NCI-H2029 (cell line): ENCODE measurements at regions not wholly inside any gene's neighbourhood (a gene's known extent, or its start where the extent isn't known, plus 50 kb on each side); places are given as distances from the start of the nearest gene placed in this dataset.
A peak's percentile ranks its signal among the peaks of the same experiment; 100 is the strongest.

Experiments used
- DNase-seq: peaks from one replicate; lab custom pipeline; 2025; lab: John Stamatoyannopoulos, UW

DNA sequence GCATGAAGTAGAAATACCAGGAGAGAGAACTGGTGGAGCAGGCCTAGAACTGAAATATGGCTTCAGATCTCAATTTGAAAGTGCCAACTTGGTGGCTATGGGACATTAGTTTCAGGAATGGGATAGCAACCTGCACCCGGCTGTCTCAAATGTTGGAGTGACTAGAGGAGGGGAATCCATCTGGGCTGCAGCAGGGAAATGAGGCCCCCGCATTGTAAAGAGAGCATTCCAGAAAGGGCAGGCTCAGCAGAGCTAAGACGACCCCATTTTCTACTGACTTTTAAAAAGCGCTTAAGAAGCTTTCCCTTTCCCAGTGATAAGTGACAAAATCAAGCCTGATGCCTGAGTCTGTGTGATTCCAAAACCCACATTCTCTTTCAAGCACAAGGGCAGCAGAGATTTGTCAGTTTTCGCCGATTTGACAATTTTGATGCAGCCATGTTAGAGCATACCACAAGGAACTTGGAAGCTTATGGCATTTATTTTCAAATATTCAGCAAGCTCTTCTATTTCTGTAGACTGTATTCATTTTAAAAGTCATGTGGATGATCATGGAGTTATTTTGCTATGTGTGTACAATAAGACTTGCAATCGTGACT is 119.8 kb upstream of the ARHGAP28 start:
- DNase-seq = no peak

DNA sequence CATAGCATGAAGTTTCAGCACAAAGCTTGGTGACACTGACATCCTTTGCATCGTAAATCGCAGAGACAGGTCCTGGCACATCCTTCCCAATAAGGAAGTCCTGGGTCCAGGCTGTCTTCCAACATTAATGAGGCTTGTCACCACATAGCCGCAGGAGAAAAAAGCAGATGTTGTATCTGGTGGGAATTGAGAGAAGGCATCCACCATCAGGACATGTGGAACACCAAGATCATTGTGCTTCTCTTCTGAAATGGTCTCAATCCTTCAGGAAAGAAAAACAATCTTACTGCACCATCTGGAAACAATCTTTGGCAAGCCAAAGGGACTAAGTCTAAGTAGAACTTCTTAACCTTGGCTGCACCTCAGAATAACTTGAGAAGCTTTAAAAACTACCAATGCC is 119.0 kb upstream of the ARHGAP28 start:
- no peak for DNase-seq

GRCh38 chr18:6613581-6613980 is 115.9 kb upstream of the ARHGAP28 start:
- no peak for DNase-seq

- DNase-seq = no peak
These were observed 114.6 kb upstream of the ARHGAP28 start for GRCh38 chr18:6614952-6615351.

- no peak for DNase-seq
These were observed 112.5 kb upstream of the ARHGAP28 start for GRCh38 chr18:6616981-6617380.

- DNase-seq = no peak
These were observed 108.1 kb upstream of the ARHGAP28 start for GRCh38 chr18:6621437-6621836.

DNA sequence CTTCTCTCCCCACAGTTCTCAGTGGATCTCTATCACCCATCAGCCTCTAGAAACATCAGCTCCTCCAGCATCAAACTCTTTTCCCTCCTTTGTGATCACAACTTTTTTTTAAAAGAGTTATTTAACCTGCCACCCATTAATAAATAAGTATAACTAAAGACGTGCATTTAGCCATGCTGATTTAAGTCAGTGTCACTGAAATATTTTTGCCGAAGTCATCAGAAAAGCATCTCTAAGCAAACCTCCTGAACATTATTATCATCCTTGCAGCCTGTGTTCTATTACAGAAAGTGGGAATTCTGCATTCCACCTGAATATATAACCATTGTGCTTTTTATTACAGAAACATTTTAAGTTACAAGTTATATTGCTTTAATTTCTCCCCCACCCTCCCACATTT is 106.2 kb upstream of the ARHGAP28 start:
- no peak for DNase-seq

DNA sequence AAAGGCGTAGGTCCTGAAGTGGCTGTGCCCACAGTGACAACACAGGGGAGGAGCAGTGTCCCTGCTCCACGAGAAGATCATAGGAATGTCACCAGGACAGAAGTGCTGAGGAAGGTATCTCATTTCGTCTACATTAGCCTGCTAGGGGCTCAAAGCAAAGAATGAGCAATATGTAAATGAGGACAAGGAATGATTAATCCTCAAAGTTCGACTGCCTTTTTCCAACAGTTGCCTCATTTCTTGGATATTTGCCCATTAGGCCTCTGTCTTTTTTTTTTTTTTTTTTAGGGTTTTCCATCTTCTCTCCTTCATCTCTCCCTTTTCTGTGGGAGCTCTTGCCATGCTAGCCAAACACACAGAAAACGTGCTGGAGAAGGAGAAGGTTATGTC is 105.2 kb upstream of the ARHGAP28 start:
- DNase-seq = no peak

GRCh38 chr18:6624661-6625311 is 104.7 kb upstream of the ARHGAP28 start:
- DNase-seq = no peak

- DNase-seq = no peak
These were observed 104.0 kb upstream of the ARHGAP28 start for GRCh38 chr18:6625481-6625880.

GRCh38 chr18:6626457-6626856 is 103.1 kb upstream of the ARHGAP28 start:
- no peak for DNase-seq

DNA sequence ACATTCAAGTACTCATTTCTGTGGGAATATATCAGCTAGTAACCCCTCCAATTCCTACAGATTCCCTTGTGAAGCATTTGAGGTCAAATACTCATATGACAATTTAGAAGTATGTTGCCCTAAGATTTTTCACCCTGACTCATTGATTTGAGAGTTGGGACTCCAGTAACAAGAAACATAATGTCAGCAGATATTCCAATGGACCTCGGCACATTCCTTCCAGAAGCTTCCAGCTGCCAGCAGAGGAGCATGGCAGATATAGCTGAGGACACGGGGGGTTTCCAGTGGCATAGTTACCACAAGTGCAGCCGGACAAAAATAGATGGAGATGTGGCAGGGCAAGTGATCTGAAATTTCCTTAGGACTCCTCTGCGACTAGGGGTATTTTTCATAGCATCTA is 101.9 kb upstream of the ARHGAP28 start:
- no peak for DNase-seq

DNA sequence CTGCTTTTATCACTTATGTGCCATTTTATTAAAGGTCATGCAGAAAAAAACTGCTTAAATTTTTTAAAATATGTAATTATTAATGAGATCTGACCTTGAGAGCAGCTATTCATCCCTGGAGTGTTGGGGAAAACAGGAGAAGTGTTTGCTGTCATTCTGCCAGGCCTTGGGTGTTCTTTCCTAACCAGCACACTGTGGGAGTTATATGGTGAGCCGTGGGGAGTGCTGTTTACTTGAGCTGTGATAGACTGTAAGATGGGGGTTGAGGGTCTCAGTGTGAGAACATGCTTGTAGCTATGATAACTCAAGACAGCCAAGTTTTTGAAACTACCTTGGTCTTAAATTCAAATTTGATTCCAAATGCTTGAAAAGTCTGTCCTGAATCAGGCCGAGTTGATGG is 101.3 kb upstream of the ARHGAP28 start:
- no peak for DNase-seq

- no peak for DNase-seq
These were observed 99.8 kb upstream of the ARHGAP28 start for GRCh38 chr18:6629635-6630140.

- no peak for DNase-seq
These were observed 96.2 kb upstream of the ARHGAP28 start for GRCh38 chr18:6633310-6633709.

GRCh38 chr18:6636091-6636490 is 93.4 kb upstream of the ARHGAP28 start:
- DNase-seq = no peak

DNA sequence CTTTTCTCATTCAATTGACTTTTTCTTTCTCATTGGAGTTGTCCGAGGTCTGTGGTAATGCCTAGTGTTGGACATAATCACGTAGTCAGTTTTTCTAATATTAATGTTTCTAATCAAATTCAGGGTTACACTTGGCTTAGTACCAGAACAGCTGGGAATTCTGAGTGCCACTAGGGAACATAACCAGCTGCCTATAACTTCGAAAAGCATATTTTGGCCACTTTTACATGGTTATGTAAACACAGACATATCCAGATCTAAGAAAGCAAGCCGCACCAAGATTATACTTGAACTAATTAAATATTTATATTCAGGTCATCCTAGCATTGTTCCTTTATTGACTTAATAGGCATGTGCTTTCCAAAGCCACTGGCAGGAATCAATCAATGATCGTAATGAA is 91.1 kb upstream of the ARHGAP28 start:
- DNase-seq = no peak

DNA sequence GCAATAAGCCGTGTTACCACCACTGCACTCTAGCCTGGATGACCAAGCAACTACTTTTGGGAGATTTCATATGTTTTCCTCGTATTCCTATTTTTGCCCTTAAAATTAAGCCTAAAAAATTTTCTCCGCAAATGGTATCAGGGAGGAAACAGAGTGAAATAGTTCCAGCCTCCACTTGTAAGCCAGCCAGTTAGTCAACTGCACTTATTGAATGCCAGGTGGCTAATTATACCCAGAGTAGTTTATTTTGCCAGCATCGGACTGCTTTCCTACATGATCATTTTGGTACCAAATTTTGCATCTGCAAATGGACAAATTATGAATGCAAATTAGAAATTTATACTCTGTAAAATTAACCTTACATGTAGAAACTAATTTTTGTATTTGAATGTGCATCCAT is 90.2 kb upstream of the ARHGAP28 start:
- DNase-seq = no peak

DNA sequence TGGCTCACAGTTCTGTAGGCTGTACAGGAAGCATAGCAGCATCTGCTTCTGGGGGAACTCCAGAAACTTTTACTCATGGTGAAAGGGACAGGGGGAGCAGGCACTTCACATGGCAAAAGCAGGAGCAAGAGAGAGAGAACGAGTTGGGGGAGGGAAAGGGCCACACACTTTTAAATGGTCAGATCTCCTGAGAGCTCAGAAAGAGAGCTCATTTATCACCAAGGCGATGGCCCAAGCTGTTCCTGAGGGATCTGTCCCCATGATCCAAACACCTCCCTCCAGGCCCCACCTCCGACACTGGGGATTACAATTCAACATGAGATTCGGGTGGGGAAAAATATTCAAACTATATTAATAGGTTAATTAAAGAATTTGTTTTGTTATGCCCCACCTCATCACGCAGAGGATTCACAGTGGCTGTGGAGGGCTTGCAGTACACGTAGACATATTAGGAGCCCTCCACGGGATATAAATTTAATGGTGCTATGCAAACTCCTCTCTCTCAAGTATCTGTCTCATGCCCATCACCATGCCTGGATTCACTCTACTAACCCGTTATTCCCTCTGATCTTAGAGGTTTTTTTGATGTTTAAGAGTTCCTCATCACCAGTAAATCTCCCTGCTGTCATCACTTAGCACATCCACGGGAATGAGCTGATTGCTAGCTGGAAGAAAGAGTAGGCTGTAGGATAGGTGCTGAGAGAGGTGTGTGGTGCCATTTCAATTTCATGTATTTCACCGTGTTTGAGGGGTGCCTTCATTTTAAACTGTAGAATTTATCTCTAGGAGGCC is 84.5 kb upstream of the ARHGAP28 start:
- DNase-seq = no peak

GRCh38 chr18:6646801-6647200 is 82.7 kb upstream of the ARHGAP28 start:
- DNase-seq = no peak

- DNase-seq = no peak
These were observed 80.9 kb upstream of the ARHGAP28 start for GRCh38 chr18:6648581-6648980.

DNA sequence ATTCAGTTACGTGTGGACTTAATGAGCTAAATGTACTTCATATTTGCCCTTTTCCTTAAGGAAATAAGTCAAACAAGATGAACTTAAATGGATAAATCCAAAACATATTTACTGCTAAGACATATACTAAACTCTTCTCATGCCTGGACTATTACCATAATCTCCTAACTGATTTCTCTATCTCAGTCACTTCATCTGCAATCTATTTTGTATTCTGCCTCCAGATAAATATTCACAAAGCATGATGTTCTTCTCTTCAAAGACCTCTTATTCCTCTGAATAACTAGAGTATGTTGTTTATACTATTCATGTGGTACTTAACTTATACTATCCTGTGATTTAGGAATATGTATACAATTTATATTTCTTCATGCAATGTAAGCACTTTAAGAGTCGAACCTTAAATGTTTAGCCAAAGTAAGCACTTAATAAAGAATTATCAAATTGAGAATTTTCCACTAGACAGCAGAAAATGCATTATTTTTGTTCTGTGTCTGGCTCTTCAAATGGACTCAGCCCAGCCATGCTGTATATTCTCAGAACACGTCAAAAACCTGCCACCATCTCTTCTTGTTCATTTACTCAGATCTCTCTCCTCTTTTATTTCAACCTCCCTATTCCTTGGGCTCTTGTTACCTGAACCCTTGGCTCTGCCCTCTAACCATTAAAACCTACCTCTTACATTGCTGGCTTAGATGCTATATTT is 79.9 kb upstream of the ARHGAP28 start:
- DNase-seq = no peak

DNA sequence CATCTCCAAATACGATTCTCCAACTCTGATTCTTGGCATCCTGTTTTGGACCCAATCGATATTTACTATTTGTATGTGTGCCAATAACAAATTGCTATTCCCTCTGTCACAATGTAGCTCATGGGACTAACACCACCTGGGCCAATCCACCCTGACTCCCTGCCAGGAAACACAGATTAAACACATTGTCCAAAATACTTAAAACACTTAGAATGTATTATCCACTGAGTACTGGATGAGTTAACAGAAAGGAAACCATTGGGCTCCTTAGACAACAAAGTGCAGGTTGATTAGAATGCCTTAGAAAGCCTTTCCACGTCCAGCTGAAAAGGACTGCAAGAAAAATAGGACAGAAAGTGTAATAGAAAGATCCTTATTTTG is 79.4 kb upstream of the ARHGAP28 start:
- DNase-seq = peak; percentile 22
